IMR-90 (cell line): ENCODE measurements at regions not wholly inside any gene's neighbourhood (a gene's known extent, or its start where the extent isn't known, plus 50 kb on each side); places are given as distances from the start of the nearest gene placed in this dataset.

Experiments used
- BHLHE40 ChIP-seq: fragments of 150-350 bp; IDR thresholded peaks from 2 replicates; pipeline ENCODE4 v1.6.1; 2016; ENCODE audit warnings: mild to moderate bottlenecking, low read depth, low read length
- CEBPB ChIP-seq: IDR thresholded peaks from 2 replicates; pipeline ENCODE4 v1.6.1; 2012; ENCODE audit warnings: low read depth, low read length, improper control_type of control experiment
- CHD1 ChIP-seq: IDR thresholded peaks from 2 replicates; pipeline ENCODE4 v1.6.1; 2012; ENCODE audit warnings: low read depth, low read length, improper control_type of control experiment
- CTCF ChIP-seq: conservative IDR thresholded peaks from 2 replicates; pipeline ENCODE4 v1.5.1; 2012; ENCODE audit warnings: mild to moderate bottlenecking, low read depth, low read length, improper control_type of control experiment
- ELK1 ChIP-seq: fragments of 150-350 bp; IDR thresholded peaks from 2 replicates; pipeline ENCODE4 v1.6.1; 2016; ENCODE audit warnings: low read depth, mild to moderate bottlenecking, low read length, moderate library complexity, borderline replicate concordance
- FOS ChIP-seq: fragments of 150-350 bp; IDR thresholded peaks from 2 replicates; pipeline ENCODE4 v1.6.1; 2016; ENCODE audit warnings: low read depth, low read length
- MXI1 ChIP-seq: IDR thresholded peaks from 2 replicates; pipeline ENCODE4 v1.6.1; 2012; ENCODE audit warnings: low read depth, mild to moderate bottlenecking, low read length, moderate library complexity, borderline replicate concordance
- NFE2L2 ChIP-seq: fragments of 150-350 bp; IDR thresholded peaks from 2 replicates; pipeline ENCODE4 v1.6.1; 2016; ENCODE audit warnings: low read depth, mild to moderate bottlenecking, low read length
- POLR2A ChIP-seq: IDR thresholded peaks from 2 replicates; pipeline ENCODE4 v1.6.1; 2012; ENCODE audit warnings: mild to moderate bottlenecking, low read depth, low read length
- RAD21 ChIP-seq: IDR thresholded peaks from 2 replicates; pipeline ENCODE4 v1.6.1; 2012; ENCODE audit warnings: low read length, improper control_type of control experiment
- RCOR1 ChIP-seq: IDR thresholded peaks from 2 replicates; pipeline ENCODE4 v1.6.1; 2012; ENCODE audit warnings: mild to moderate bottlenecking, low read length, improper control_type of control experiment; ENCODE audit not compliant: insufficient replicate concordance
- RFX5 ChIP-seq: IDR thresholded peaks from 2 replicates; pipeline ENCODE4 v1.8.0; 2012; ENCODE audit warnings: low read depth, mild to moderate bottlenecking, low read length, moderate library complexity
- SMC3 ChIP-seq: fragments of 150-350 bp; IDR thresholded peaks from 2 replicates; pipeline ENCODE4 v1.6.1; 2016; ENCODE audit warnings: low read depth, mild to moderate bottlenecking, antibody characterized with exemption, low read length, moderate library complexity
- USF2 ChIP-seq: fragments of 150-350 bp; IDR thresholded peaks from 2 replicates; pipeline ENCODE4 v1.6.1; 2017; ENCODE audit warnings: mild to moderate bottlenecking, antibody characterized with exemption, low read length, low read depth

GRCh38 chrX:3450881-3451570 lies 104.6 kb upstream of the MXRA5 start:
- TF ChIP-seq CTCF (no peak), POLR2A (no peak), SMC3 (no peak), RCOR1 (no peak), CHD1 (no peak), MXI1 (no peak), RFX5 (no peak), CEBPB (no peak), RAD21 (no peak), FOS (no peak), BHLHE40 (no peak), NFE2L2 (no peak), USF2 (no peak), ELK1 (no peak)
